Activated naive CD4-positive, alpha-beta T cell treated with anti-CD3 and anti-CD28 coated beads for 36 hours (primary cell): ENCODE measurements at regions not wholly inside any gene's neighbourhood (a gene's known extent, or its start where the extent isn't known, plus 50 kb on each side); places are given as distances from the start of the nearest gene placed in this dataset.
"Not testable (repeated sequence)": the region's sequence is repeated elsewhere in the genome, so short reads cannot be mapped to it uniquely, and the experiment has no call there.

Source experiments
- CTCF ChIA-PET: fragments of 350-600 bp; sonication (Branson Sonifier 250); formaldehyde crosslinking; loops from one replicate; lab custom pipeline; 2021; ENCODE audit warnings: antibody characterized with exemption; lab: Charles Lee
- DNase-seq: peaks from one replicate; pipeline ENCODE4 v3.0.0-alpha.2; 2020
- H3K27ac Mint-ChIP-seq: one replicate; pipeline ENCODE4 v1.8.0; 2021; ENCODE audit warnings: mild to moderate bottlenecking, mixed read lengths
- H3K27me3 Mint-ChIP-seq: one replicate; pipeline ENCODE4 v1.8.0; 2021; ENCODE audit warnings: low read depth, mixed read lengths
- H3K36me3 Mint-ChIP-seq: one replicate; pipeline ENCODE4 v1.8.0; 2021; ENCODE audit warnings: low read depth, mixed read lengths
- H3K4me1 Mint-ChIP-seq: one replicate; pipeline ENCODE4 v1.8.0; 2021; ENCODE audit warnings: low read depth, mixed read lengths
- H3K4me3 Mint-ChIP-seq: one replicate; pipeline ENCODE4 v1.8.0; 2021; ENCODE audit warnings: mild to moderate bottlenecking, moderate library complexity, mixed read lengths
- H3K9me3 Mint-ChIP-seq: one replicate; pipeline ENCODE4 v1.8.0; 2021; ENCODE audit warnings: mixed read lengths
- intact Hi-C: fragments of 100-400 bp; cut with micrococcal nuclease; formaldehyde crosslinking; loops from one replicate; pipeline ENCODE4 v1.15.1; 2023

DNA sequence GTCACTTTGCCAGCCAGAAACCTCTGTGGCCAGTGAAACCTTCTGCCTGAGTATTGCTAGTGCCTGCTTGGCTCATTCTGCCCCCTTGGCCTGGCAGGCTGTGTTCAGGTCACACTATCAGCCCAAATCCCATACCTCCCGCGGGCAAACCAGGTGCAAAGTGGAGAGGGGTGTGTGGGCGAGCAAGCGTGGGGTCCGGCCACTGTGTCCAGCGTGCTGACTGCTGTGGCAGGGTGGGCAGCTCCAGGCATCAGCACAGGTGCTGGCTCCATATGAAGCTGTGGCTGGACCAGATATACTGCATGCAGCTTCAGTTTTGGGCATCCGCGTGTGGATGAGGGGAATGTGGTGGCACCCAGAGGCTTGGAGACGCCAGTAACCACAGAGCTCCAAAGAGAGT, 576.5 kb upstream of the EDIL3 start:
- H3K4me1 Mint-ChIP-seq, result no peaks in the 10 kb centered on the region
- no peak for DNase-seq
- intact Hi-C loops, result no loop called here
- H3K27me3 Mint-ChIP-seq, result no peaks in the 10 kb centered on the region
- no peak overlapping the region for H3K4me3 Mint-ChIP-seq
- no peaks in the 10 kb centered on the region for H3K36me3 Mint-ChIP-seq
- CTCF ChIA-PET, result no interaction called here
- H3K27ac Mint-ChIP-seq, result no peak overlapping the region
- H3K9me3 Mint-ChIP-seq, result peaks cover 5% of the 10 kb centered on the region

GRCh38 chr5:84961903-84962302, 577.2 kb upstream of the EDIL3 start:
- DNase-seq, result no peak
- no peak overlapping the region for H3K27ac Mint-ChIP-seq
- intact Hi-C loops, result no loop called here
- H3K4me1 Mint-ChIP-seq, result no peaks in the 10 kb centered on the region
- no peaks in the 10 kb centered on the region for H3K27me3 Mint-ChIP-seq
- H3K36me3 Mint-ChIP-seq, result no peaks in the 10 kb centered on the region
- no peak overlapping the region for H3K4me3 Mint-ChIP-seq
- peaks cover 5% of the 10 kb centered on the region for H3K9me3 Mint-ChIP-seq
- CTCF ChIA-PET, result no interaction called here

- no peak for DNase-seq
- Mint-ChIP-seq H3K4me3 (no peak overlapping the region), H3K27ac (no peak overlapping the region), H3K27me3 (no peaks in the 10 kb centered on the region), H3K9me3 (no peaks in the 10 kb centered on the region), H3K36me3 (no peaks in the 10 kb centered on the region), H3K4me1 (no peaks in the 10 kb centered on the region)
- CTCF ChIA-PET, result interaction anchor here (0.6 kb wide), 1 partner anchor 112 kb away, joined by 3 read pairs; no protein-coding TSS in a partner anchor
- intact Hi-C loops, result no loop called here
Measured at GRCh38 chr5:84983093-84983492, 598.4 kb upstream of the EDIL3 start.

DNA sequence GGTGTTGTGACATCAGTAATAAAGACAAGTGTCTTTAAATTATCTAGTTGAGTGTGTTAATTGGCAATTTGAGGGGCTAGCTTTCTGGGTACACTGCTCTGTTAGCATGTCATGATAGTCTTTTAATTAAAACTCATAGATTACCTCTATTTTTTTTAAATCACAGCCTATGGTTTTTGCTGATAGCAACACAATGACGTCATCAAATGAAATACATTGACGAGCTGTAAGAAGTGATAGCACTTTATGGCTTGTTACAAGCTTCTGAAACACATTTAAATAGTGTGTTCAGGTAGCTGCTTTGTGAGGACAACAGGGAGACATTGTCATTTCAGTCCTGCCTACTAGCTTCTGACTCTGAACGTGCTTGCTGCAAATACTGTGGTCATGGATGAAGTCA, 600.5 kb upstream of the EDIL3 start:
- no peaks in the 10 kb centered on the region for H3K27me3 Mint-ChIP-seq
- H3K4me1 Mint-ChIP-seq, result no peaks in the 10 kb centered on the region
- no peak for DNase-seq
- no peaks in the 10 kb centered on the region for H3K9me3 Mint-ChIP-seq
- no peaks in the 10 kb centered on the region for H3K36me3 Mint-ChIP-seq
- CTCF ChIA-PET, result interaction anchor here (0.5 kb wide), 1 partner anchor 713 kb away, joined by 3 read pairs; no protein-coding TSS in a partner anchor
- intact Hi-C loops, result no loop called here
- H3K27ac Mint-ChIP-seq, result no peak overlapping the region
- no peak overlapping the region for H3K4me3 Mint-ChIP-seq

DNA sequence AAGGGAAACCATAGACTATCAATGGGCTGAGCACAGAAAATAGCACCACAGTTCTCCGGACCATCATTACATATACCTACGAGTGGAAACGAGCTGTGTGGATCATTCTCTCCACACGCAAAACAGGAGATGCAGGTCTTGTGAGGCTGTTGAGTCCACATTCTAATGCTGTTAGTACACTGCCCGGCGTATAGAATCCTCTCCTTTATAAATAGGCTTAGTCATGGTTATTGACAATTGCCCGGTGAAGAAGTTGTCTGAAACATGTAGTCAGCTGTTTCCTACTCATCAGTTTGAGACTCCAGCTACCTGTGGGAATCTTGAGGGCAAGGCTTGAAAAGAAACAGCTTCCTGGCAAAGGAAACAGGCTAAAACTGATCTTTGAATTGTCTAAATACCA, 602.0 kb upstream of the EDIL3 start:
- intact Hi-C loops, result no loop called here
- Mint-ChIP-seq H3K9me3 (no peaks in the 10 kb centered on the region), H3K27me3 (no peaks in the 10 kb centered on the region), H3K4me3 (no peak overlapping the region), H3K27ac (no peak overlapping the region), H3K36me3 (no peaks in the 10 kb centered on the region), H3K4me1 (no peaks in the 10 kb centered on the region)
- CTCF ChIA-PET, result no interaction called here
- DNase-seq, result no peak

GRCh38 chr5:85000671-85001070, 616.0 kb upstream of the EDIL3 start:
- H3K4me1 Mint-ChIP-seq, result no peaks in the 10 kb centered on the region
- intact Hi-C loops, result no loop called here
- no peak overlapping the region for H3K4me3 Mint-ChIP-seq
- CTCF ChIA-PET, result no interaction called here
- no peaks in the 10 kb centered on the region for H3K27me3 Mint-ChIP-seq
- peaks cover 5% of the 10 kb centered on the region for H3K9me3 Mint-ChIP-seq
- H3K27ac Mint-ChIP-seq, result no peak overlapping the region
- no peak for DNase-seq
- no peaks in the 10 kb centered on the region for H3K36me3 Mint-ChIP-seq

DNA sequence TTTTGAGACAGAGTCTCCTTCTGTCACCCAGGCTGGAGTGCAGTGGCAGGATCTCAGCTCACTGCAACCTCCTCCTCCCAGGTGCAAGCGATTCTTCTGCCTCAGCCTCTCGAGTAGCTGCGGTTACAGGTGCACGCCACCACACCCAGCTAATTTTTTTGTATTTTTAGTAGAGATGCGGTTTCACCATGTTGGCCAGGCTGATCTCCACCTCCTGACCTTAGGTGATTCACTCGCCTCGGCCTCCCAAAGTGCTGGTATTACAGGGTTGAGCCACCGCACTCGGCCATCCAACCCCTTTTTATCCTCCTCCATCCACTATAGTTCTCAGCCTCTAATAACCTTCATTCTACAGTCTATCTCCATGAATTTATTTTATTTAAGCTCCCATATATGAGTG, 617.3 kb upstream of the EDIL3 start:
- H3K27me3 Mint-ChIP-seq, intact Hi-C loops, H3K4me1 Mint-ChIP-seq, CTCF ChIA-PET, DNase-seq, H3K27ac Mint-ChIP-seq, H3K9me3 Mint-ChIP-seq, H3K4me3 Mint-ChIP-seq, H3K36me3 Mint-ChIP-seq: not testable (repeated sequence)

GRCh38 chr5:85010014-85010562, 625.4 kb upstream of the EDIL3 start:
- Mint-ChIP-seq H3K4me1 (no peaks in the 10 kb centered on the region), H3K36me3 (no peaks in the 10 kb centered on the region), H3K9me3 (peaks cover 3% of the 10 kb centered on the region), H3K27ac (no peak overlapping the region), H3K4me3 (no peak overlapping the region), H3K27me3 (no peaks in the 10 kb centered on the region)
- intact Hi-C loops, result no loop called here
- CTCF ChIA-PET, result no interaction called here
- DNase-seq, result no peak

DNA sequence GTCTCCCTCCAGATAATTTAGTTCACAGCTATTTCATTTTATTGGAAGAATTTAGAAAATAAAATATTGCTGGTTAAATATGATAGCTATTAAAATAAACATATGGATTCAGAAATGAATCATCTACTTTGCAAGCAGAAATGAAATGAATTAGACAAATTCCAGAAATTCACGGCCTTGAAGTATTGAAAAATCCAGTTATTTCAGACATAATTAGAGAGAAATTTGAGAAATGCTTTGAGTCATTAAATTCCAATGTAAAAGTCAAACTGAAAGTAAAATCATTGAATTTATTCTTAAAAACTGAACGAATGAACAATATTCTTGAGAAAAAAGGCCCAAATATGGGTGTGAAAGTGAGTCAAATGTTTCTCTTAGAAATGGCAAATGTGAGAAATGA, 632.6 kb upstream of the EDIL3 start:
- Mint-ChIP-seq H3K9me3 (peaks cover 5% of the 10 kb centered on the region), H3K36me3 (no peaks in the 10 kb centered on the region), H3K4me1 (no peaks in the 10 kb centered on the region), H3K27ac (no peak overlapping the region), H3K4me3 (no peak overlapping the region), H3K27me3 (no peaks in the 10 kb centered on the region)
- intact Hi-C loops, result no loop called here
- DNase-seq, result no peak
- CTCF ChIA-PET, result no interaction called here

GRCh38 chr5:85030316-85031084, 645.8 kb upstream of the EDIL3 start:
- CTCF ChIA-PET, result no interaction called here
- no peaks in the 10 kb centered on the region for H3K4me1 Mint-ChIP-seq
- H3K9me3 Mint-ChIP-seq, result peaks cover 3% of the 10 kb centered on the region
- no peak overlapping the region for H3K27ac Mint-ChIP-seq
- no peaks in the 10 kb centered on the region for H3K36me3 Mint-ChIP-seq
- intact Hi-C loops, result no loop called here
- no peak for DNase-seq
- H3K4me3 Mint-ChIP-seq, result no peak overlapping the region
- no peaks in the 10 kb centered on the region for H3K27me3 Mint-ChIP-seq

GRCh38 chr5:85049020-85049419, 664.3 kb upstream of the EDIL3 start:
- DNase-seq, result no peak
- H3K9me3 Mint-ChIP-seq, result no peaks in the 10 kb centered on the region
- no peak overlapping the region for H3K4me3 Mint-ChIP-seq
- no peaks in the 10 kb centered on the region for H3K36me3 Mint-ChIP-seq
- no peak overlapping the region for H3K27ac Mint-ChIP-seq
- intact Hi-C loops, result no loop called here
- H3K4me1 Mint-ChIP-seq, result no peaks in the 10 kb centered on the region
- H3K27me3 Mint-ChIP-seq, result no peaks in the 10 kb centered on the region
- CTCF ChIA-PET, result no interaction called here

DNA sequence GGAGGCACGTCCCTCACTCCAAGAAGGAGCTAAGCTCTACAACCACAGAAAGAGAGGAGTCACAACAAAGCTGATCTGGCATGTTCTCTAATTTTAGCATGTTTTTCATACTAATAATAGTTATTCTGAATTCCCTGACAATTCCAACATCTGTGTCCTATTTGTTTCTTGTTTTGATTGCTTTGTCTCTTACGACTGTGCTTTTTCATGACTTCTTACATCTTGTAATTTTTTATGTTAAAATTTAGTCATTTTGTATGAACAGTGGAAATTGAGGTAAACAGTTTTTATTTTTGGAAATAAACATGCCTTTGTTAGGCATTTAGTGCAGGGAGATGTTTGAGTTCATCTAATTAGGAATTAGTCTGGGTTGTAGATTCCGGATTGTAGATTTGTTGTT, 668.1 kb upstream of the EDIL3 start:
- Mint-ChIP-seq H3K9me3 (no peaks in the 10 kb centered on the region), H3K4me3 (no peak overlapping the region), H3K4me1 (no peaks in the 10 kb centered on the region), H3K27ac (no peak overlapping the region), H3K36me3 (no peaks in the 10 kb centered on the region), H3K27me3 (no peaks in the 10 kb centered on the region)
- intact Hi-C loops, result no loop called here
- CTCF ChIA-PET, result no interaction called here
- DNase-seq, result no peak
